HEK293 (cell line): ENCODE measurements at regions not wholly inside any gene's neighbourhood (a gene's known extent, or its start where the extent isn't known, plus 50 kb on each side); places are given as distances from the start of the nearest gene placed in this dataset.

ENCODE experiments used
- CTCF ChIA-PET: fragments of 350-600 bp; formaldehyde crosslinking; extraction: SDS; loops from one replicate; lab custom pipeline; 2021; ENCODE audit warnings: antibody characterized with exemption; lab: Yijun Ruan, JAX
- POLR2A ChIA-PET: fragments of 300-600 bp; formaldehyde crosslinking; extraction: SDS; loops from one replicate; lab custom pipeline; 2020; ENCODE audit warnings: antibody characterized with exemption, inconsistent platforms; lab: Yijun Ruan, JAX
- H3K27ac ChIP-seq: fragments of 200-500 bp; sonication (Bioruptor generic); 2 replicates; pipeline ENCODE4 v1.5.1; 2014; ENCODE audit warnings: low read depth, low read length, control low read depth, inconsistent platforms; ENCODE audit errors: extremely low read depth
- H3K36me3 ChIP-seq, 2 experiments: fragments of 200-500 bp in 1 of 2; sonication (Bioruptor generic) in 1 of 2; 1 replicate in 1 of 2; 2 replicates in 1 of 2; pipeline ENCODE4 v1.5.1; 2014 to 2017; ENCODE audit warnings: inconsistent platforms in 2 of 2, low read length in 2 of 2; ENCODE audit not compliant: control insufficient read depth in 2 of 2, insufficient read depth in 1 of 2
- H3K4me1 ChIP-seq: fragments of 200-500 bp; sonication (Bioruptor generic); 2 replicates; pipeline ENCODE4 v1.5.1; 2014; ENCODE audit warnings: mild to moderate bottlenecking, low read length, inconsistent platforms; ENCODE audit not compliant: control insufficient read depth, insufficient read depth
- H3K4me3 ChIP-seq: 2 replicates; pipeline ENCODE4 v1.5.1; 2011; ENCODE audit warnings: low read depth, mild to moderate bottlenecking, control low read depth, low read length, moderate library complexity
- H3K9me3 ChIP-seq: fragments of 200-500 bp; sonication (Bioruptor generic); 2 replicates; pipeline ENCODE4 v1.5.1; 2014; ENCODE audit warnings: low read depth, low read length, inconsistent platforms; ENCODE audit not compliant: control insufficient read depth, insufficient read depth
- BCL11A ChIP-seq: fragments of 450-650 bp; formaldehyde crosslinking; IDR thresholded peaks from 2 replicates; pipeline ENCODE4 v1.5.1; 2016; ENCODE audit warnings: low read depth, missing biosample characterization, missing genetic modification characterization
- OSR2 ChIP-seq: fragments of 450-650 bp; formaldehyde crosslinking; IDR thresholded peaks from 2 replicates; pipeline ENCODE4 v1.5.1; 2016; ENCODE audit warnings: missing biosample characterization, missing genetic modification characterization
- OVOL3 ChIP-seq: fragments of 450-650 bp; formaldehyde crosslinking; IDR thresholded peaks from 2 replicates; pipeline ENCODE4 v1.5.1; 2016; ENCODE audit warnings: missing biosample characterization, missing genetic modification characterization
- YY2 ChIP-seq: fragments of 450-650 bp; formaldehyde crosslinking; IDR thresholded peaks from 2 replicates; pipeline ENCODE4 v1.5.1; 2016; ENCODE audit warnings: missing biosample characterization, missing genetic modification characterization
- ZBTB10 ChIP-seq: fragments of 450-650 bp; formaldehyde crosslinking; IDR thresholded peaks from 2 replicates; pipeline ENCODE4 v1.5.1; 2016; ENCODE audit warnings: missing biosample characterization, missing genetic modification characterization
- ZEB2 ChIP-seq: fragments of 450-650 bp; formaldehyde crosslinking; IDR thresholded peaks from 2 replicates; pipeline ENCODE4 v1.5.1; 2016; ENCODE audit warnings: missing biosample characterization, missing genetic modification characterization
- ZNF132 ChIP-seq: fragments of 450-650 bp; formaldehyde crosslinking; IDR thresholded peaks from 2 replicates; pipeline ENCODE4 v1.5.1; 2017; ENCODE audit warnings: missing biosample characterization, missing genetic modification characterization, borderline replicate concordance
- ZNF148 ChIP-seq: fragments of 450-650 bp; formaldehyde crosslinking; IDR thresholded peaks from 2 replicates; pipeline ENCODE4 v1.5.0; 2017; ENCODE audit warnings: missing biosample characterization, missing genetic modification characterization, borderline replicate concordance
- ZNF16 ChIP-seq: fragments of 450-650 bp; formaldehyde crosslinking; IDR thresholded peaks from 2 replicates; pipeline ENCODE4 v1.5.1; 2016; ENCODE audit warnings: low read depth, missing biosample characterization, missing genetic modification characterization
- ZNF18 ChIP-seq: fragments of 450-650 bp; formaldehyde crosslinking; IDR thresholded peaks from 2 replicates; pipeline ENCODE4 v1.5.1; 2016; ENCODE audit warnings: missing biosample characterization, missing genetic modification characterization
- ZNF24 ChIP-seq: fragments of 450-650 bp; formaldehyde crosslinking; IDR thresholded peaks from 2 replicates; pipeline ENCODE4 v1.5.1; 2016; ENCODE audit warnings: missing biosample characterization, missing genetic modification characterization
- ZNF274 ChIP-seq, 2 experiments: fragments of 200-500 bp in 1 of 2; fragments of 450-650 bp in 1 of 2; sonication (Bioruptor generic) in 1 of 2; formaldehyde crosslinking in 1 of 2; IDR thresholded peaks; 2 replicates each; pipeline versions ENCODE4 v1.5.1 to v1.6.1; 2014 to 2016; ENCODE audit warnings: borderline replicate concordance in 1 of 2, inconsistent platforms in 1 of 2, low read length in 1 of 2, missing biosample characterization in 1 of 2, missing genetic modification characterization in 1 of 2
- ZNF354C ChIP-seq: fragments of 450-650 bp; formaldehyde crosslinking; IDR thresholded peaks from 2 replicates; pipeline ENCODE4 v1.5.1; 2016; ENCODE audit warnings: missing biosample characterization, missing genetic modification characterization, low read depth, borderline replicate concordance
- ZNF518A ChIP-seq: fragments of 450-650 bp; formaldehyde crosslinking; conservative IDR thresholded peaks from 2 replicates; pipeline ENCODE4 v1.5.1; 2016; ENCODE audit warnings: low read depth, missing biosample characterization, missing genetic modification characterization
- ZNF571 ChIP-seq: fragments of 450-650 bp; formaldehyde crosslinking; IDR thresholded peaks from 2 replicates; pipeline ENCODE4 v1.5.0; 2017; ENCODE audit warnings: missing biosample characterization, missing genetic modification characterization
- ZNF629 ChIP-seq: fragments of 450-650 bp; formaldehyde crosslinking; IDR thresholded peaks from 2 replicates; pipeline ENCODE4 v1.5.1; 2017; ENCODE audit warnings: missing biosample characterization, missing genetic modification characterization
- ZSCAN18 ChIP-seq: fragments of 450-650 bp; formaldehyde crosslinking; IDR thresholded peaks from 2 replicates; pipeline ENCODE4 v1.5.1; 2016; ENCODE audit warnings: missing biosample characterization, missing genetic modification characterization

GRCh38 chr1:232188318-232188717, 441.6 kb downstream of the SIPA1L2 start (continued):
- no peak for TF ChIP-seq ZNF518A
- TF ChIP-seq ZNF354C (tag by site-specific recombination), result no peak
- TF ChIP-seq ZSCAN18 (tag by site-specific recombination), result no peak
- no peak for TF ChIP-seq BCL11A (tag by site-specific recombination)
- no peak for TF ChIP-seq ZNF629
- no peak for TF ChIP-seq ZEB2 (tag by site-specific recombination)
- TF ChIP-seq YY2 (tag by site-specific recombination), result no peak
- no peak for TF ChIP-seq OVOL3
- TF ChIP-seq ZNF274 (IDR thresholded peaks at IDR 0.05; ENCODE audit: low read length), result no peak
- TF ChIP-seq ZNF274 (tag by site-specific recombination; IDR thresholded peaks at IDR 0.05; ENCODE audit: borderline replicate concordance), result no peak
- TF ChIP-seq OSR2 (tag by site-specific recombination), result no peak

GRCh38 chr1:232186931-232187330, 443.0 kb downstream of the SIPA1L2 start:
- Histone ChIP-seq H3K36me3 (no peaks in the 10 kb centered on the region), H3K9me3 (no peaks in the 10 kb centered on the region), H3K4me3 (no peak overlapping the region), H3K4me1 (no peaks in the 10 kb centered on the region), H3K27ac (no peak overlapping the region)
- TF ChIP-seq ZNF18 (tag by site-specific recombination) (0 out of 2 replicates have a peak, but pooled peaks have one; percentile 20), ZNF354C (tag by site-specific recombination) (no peak)
- ChIA-PET CTCF (no interaction called here), POLR2A (no interaction called here)

GRCh38 chr1:232184561-232185530, 445.1 kb downstream of the SIPA1L2 start:
- POLR2A ChIA-PET, result no interaction called here
- Histone ChIP-seq H3K9me3 (no peaks in the 10 kb centered on the region), H3K4me3 (no peak overlapping the region), H3K27ac (no peak overlapping the region), H3K4me1 (no peaks in the 10 kb centered on the region), H3K36me3 (no peaks in the 10 kb centered on the region)
- CTCF ChIA-PET, result interaction anchor here (0.5 to 1.2 kb wide), 4 partner anchors 86 to 427 kb away, joined by 3 to 4 read pairs (median 3); no protein-coding TSS in a partner anchor
- TF ChIP-seq ZBTB10 (tag by site-specific recombination) (no peak), ZNF16 (tag by site-specific recombination) (no peak), ZNF148 (no peak), ZNF132 (tag by site-specific recombination) (no peak), ZNF571 (tag by site-specific recombination) (no peak), ZNF24 (no peak)
